T-helper 2 cell treated with Interferon-gamma antibody and Interleukin-4, amounts not matched to agents 5 μg/mL and 100 μg/mL, for 36 hours (primary cell): ENCODE measurements at regions not wholly inside any gene's neighbourhood (a gene's known extent, or its start where the extent isn't known, plus 50 kb on each side); places are given as distances from the start of the nearest gene placed in this dataset.
"Not testable (repeated sequence)": the region's sequence is repeated elsewhere in the genome, so short reads cannot be mapped to it uniquely, and the experiment has no call there.

Source experiments
- DNase-seq: peaks from one replicate; pipeline ENCODE4 v3.0.0; 2021; ENCODE audit warnings: low spot score
- H3K27ac Mint-ChIP-seq: one replicate; pipeline ENCODE4 v1.8.0; 2021; ENCODE audit warnings: mild to moderate bottlenecking, mixed read lengths
- H3K27me3 Mint-ChIP-seq: one replicate; pipeline ENCODE4 v1.8.0; 2021; ENCODE audit warnings: low read depth, mixed read lengths
- H3K36me3 Mint-ChIP-seq: one replicate; pipeline ENCODE4 v1.8.0; 2021; ENCODE audit warnings: low read depth, mixed read lengths
- H3K4me1 Mint-ChIP-seq: one replicate; pipeline ENCODE4 v1.8.0; 2021; ENCODE audit warnings: low read depth, mixed read lengths
- H3K4me3 Mint-ChIP-seq: one replicate; pipeline ENCODE4 v1.8.0; 2022; ENCODE audit warnings: mild to moderate bottlenecking, moderate library complexity, mixed read lengths
- H3K9me3 Mint-ChIP-seq: one replicate; pipeline ENCODE4 v1.8.0; 2021; ENCODE audit warnings: mixed read lengths

- no peak overlapping the region for H3K4me3 Mint-ChIP-seq
- H3K9me3 Mint-ChIP-seq: no peaks in the 10 kb centered on the region
- no peaks in the 10 kb centered on the region for H3K36me3 Mint-ChIP-seq
- H3K27ac Mint-ChIP-seq: no peak overlapping the region
- H3K4me1 Mint-ChIP-seq: no peaks in the 10 kb centered on the region
- no peak for DNase-seq
- H3K27me3 Mint-ChIP-seq: no peaks in the 10 kb centered on the region
These were observed 203.1 kb downstream of the FBXO8 start for GRCh38 chr4:174080361-174080760.

DNA sequence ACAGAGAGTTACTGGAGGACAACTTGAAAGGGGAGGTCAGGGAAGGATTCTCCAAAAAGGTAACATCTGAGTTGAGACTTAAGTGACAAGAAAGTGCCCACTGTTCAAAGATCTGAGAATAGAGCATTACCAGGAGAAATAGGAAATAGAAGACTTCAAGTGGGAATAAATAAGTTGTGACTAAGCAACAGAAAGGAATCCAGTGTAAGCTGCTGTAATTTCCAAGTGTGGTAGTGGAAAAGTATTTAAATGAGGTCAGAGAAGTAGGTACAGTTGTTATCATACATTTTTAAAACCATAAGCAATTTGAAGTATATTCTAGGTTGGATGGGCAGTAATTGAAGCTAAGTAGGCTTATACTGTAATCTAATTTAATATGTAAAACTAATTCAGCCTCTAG lies 211.9 kb downstream of the FBXO8 start:
- Mint-ChIP-seq H3K4me1 (no peaks in the 10 kb centered on the region), H3K27me3 (no peaks in the 10 kb centered on the region), H3K9me3 (no peaks in the 10 kb centered on the region), H3K36me3 (no peaks in the 10 kb centered on the region), H3K27ac (no peak overlapping the region), H3K4me3 (no peak overlapping the region)
- no peak for DNase-seq

DNA sequence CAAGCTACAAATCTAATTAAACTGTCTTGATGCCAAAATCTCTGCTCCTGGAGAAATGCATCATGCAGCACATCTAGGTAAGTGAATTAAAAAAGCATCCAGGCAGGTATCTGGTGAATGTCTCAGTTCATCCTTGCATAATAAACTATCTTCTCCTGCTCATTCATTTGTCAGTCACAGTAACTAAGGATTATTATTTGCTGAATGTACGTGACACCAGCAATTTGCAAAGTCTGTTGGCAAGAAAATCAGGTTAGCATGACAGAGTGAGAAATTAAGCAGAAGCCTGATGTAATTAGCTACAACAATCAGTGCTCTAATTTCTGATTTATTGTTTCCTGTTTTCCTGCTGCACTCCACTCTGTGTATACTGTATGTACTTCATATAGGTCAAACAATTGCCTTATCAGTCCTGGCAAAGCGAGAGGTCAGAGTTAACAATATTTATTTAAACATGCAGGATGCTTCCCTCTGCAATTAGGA lies 213.6 kb downstream of the FBXO8 start:
- no peak overlapping the region for H3K4me3 Mint-ChIP-seq
- no peaks in the 10 kb centered on the region for H3K9me3 Mint-ChIP-seq
- H3K4me1 Mint-ChIP-seq: no peaks in the 10 kb centered on the region
- no peak for DNase-seq
- H3K36me3 Mint-ChIP-seq: no peaks in the 10 kb centered on the region
- H3K27me3 Mint-ChIP-seq: no peaks in the 10 kb centered on the region
- H3K27ac Mint-ChIP-seq: no peak overlapping the region

DNA sequence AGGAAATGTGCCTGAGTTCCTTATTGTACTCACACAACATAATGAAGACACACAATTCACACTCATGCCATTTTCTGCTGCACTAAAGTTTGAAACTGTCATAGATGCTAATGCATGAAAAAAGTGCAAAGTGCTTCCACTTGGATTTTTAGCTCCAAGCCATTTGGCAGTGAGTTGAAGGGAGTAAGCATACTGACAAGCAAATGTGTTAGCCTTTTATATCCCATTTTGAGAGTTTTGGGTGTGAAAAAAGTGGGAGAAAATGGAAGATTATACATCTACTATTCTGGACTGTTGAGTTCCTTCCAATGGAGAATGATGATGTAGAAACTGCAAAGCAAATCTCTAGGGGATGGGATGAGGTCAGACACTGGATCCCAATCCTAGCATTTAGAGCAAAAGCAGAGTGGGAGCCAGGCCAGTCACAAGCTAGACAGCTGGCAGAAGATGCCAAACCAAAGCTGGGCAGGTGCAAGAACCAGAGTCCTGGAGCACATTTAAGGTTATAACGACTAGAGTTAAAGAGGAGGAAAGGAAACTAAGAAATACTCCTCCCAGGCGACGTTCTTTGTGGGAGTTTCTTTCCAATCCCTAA lies 216.8 kb downstream of the FBXO8 start:
- Mint-ChIP-seq H3K4me1 (no peaks in the 10 kb centered on the region), H3K9me3 (no peaks in the 10 kb centered on the region), H3K36me3 (no peaks in the 10 kb centered on the region), H3K27ac (no peak overlapping the region), H3K27me3 (no peaks in the 10 kb centered on the region), H3K4me3 (no peak overlapping the region)
- DNase-seq: no peak

- DNase-seq: no peak
- Mint-ChIP-seq H3K27me3 (no peaks in the 10 kb centered on the region), H3K27ac (no peak overlapping the region)
These were observed 220.6 kb downstream of the FBXO8 start for GRCh38 chr4:174062831-174063230.

GRCh38 chr4:174061026-174061425 lies 222.4 kb downstream of the FBXO8 start:
- no peak overlapping the region for H3K27ac Mint-ChIP-seq
- H3K9me3 Mint-ChIP-seq: no peaks in the 10 kb centered on the region
- no peak for DNase-seq
- no peaks in the 10 kb centered on the region for H3K27me3 Mint-ChIP-seq
- peaks cover 7% of the 10 kb centered on the region for H3K4me1 Mint-ChIP-seq
- H3K4me3 Mint-ChIP-seq: no peak overlapping the region
- no peaks in the 10 kb centered on the region for H3K36me3 Mint-ChIP-seq

More at GRCh38 chr4:174062831-174063230, 220.6 kb downstream of the FBXO8 start:
- H3K36me3 Mint-ChIP-seq: no peaks in the 10 kb centered on the region
- no peak overlapping the region for H3K4me3 Mint-ChIP-seq
- no peaks in the 10 kb centered on the region for H3K9me3 Mint-ChIP-seq
- peaks cover 4% of the 10 kb centered on the region for H3K4me1 Mint-ChIP-seq

DNA sequence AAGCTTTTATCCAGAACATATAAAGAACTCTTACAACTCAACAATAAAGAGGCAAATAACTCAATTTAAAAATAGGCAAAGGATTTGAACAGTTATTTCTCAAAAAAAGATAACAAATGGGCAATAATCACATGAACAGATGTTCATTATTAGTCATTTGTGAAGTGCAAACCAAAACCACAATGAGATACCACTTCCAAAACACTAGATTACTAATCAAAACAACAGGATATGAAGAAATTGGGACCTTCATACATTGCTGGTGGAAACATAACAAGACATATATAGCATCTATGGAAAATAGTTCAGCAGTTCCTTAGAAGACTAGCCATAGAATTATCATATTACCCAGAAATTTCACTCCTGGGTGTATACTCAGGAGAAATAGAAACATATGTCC lies 224.6 kb downstream of the FBXO8 start:
- no peak overlapping the region for H3K27ac Mint-ChIP-seq
- DNase-seq: no peak
- H3K36me3 Mint-ChIP-seq: no peaks in the 10 kb centered on the region
- H3K27me3 Mint-ChIP-seq: no peaks in the 10 kb centered on the region
- H3K9me3 Mint-ChIP-seq: no peaks in the 10 kb centered on the region
- H3K4me3 Mint-ChIP-seq: no peak overlapping the region
- peaks cover 7% of the 10 kb centered on the region for H3K4me1 Mint-ChIP-seq

GRCh38 chr4:174056959-174057358 lies 226.5 kb downstream of the FBXO8 start:
- no peaks in the 10 kb centered on the region for H3K27me3 Mint-ChIP-seq
- H3K4me3 Mint-ChIP-seq: no peak overlapping the region
- no peak for DNase-seq

GRCh38 chr4:174055344-174055743 lies 228.1 kb downstream of the FBXO8 start:
- Mint-ChIP-seq H3K36me3 (no peaks in the 10 kb centered on the region), H3K27ac (no peak overlapping the region), H3K4me1 (peaks cover 7% of the 10 kb centered on the region), H3K27me3 (no peaks in the 10 kb centered on the region), H3K4me3 (no peak overlapping the region), H3K9me3 (no peaks in the 10 kb centered on the region)
- DNase-seq: no peak

More at GRCh38 chr4:174056959-174057358, 226.5 kb downstream of the FBXO8 start:
- Mint-ChIP-seq H3K36me3 (no peaks in the 10 kb centered on the region), H3K27ac (no peak overlapping the region), H3K9me3 (no peaks in the 10 kb centered on the region), H3K4me1 (peaks cover 7% of the 10 kb centered on the region)

GRCh38 chr4:174053895-174054294 lies 229.6 kb downstream of the FBXO8 start:
- no peaks in the 10 kb centered on the region for H3K9me3 Mint-ChIP-seq
- H3K36me3 Mint-ChIP-seq: no peaks in the 10 kb centered on the region
- no peak for DNase-seq
- H3K4me1 Mint-ChIP-seq: peaks cover 7% of the 10 kb centered on the region
- no peak overlapping the region for H3K27ac Mint-ChIP-seq
- no peaks in the 10 kb centered on the region for H3K27me3 Mint-ChIP-seq
- no peak overlapping the region for H3K4me3 Mint-ChIP-seq

GRCh38 chr4:174047363-174047762 lies 236.1 kb downstream of the FBXO8 start:
- Mint-ChIP-seq H3K36me3 (no peaks in the 10 kb centered on the region), H3K4me1 (no peaks in the 10 kb centered on the region), H3K27ac (no peak overlapping the region), H3K9me3 (peaks cover 5% of the 10 kb centered on the region), H3K4me3 (no peak overlapping the region), H3K27me3 (no peaks in the 10 kb centered on the region)
- no peak for DNase-seq

GRCh38 chr4:174045829-174046228 lies 237.6 kb downstream of the FBXO8 start:
- H3K27ac Mint-ChIP-seq, H3K36me3 Mint-ChIP-seq, H3K4me1 Mint-ChIP-seq, H3K4me3 Mint-ChIP-seq, H3K9me3 Mint-ChIP-seq, H3K27me3 Mint-ChIP-seq, DNase-seq: not testable (repeated sequence)

GRCh38 chr4:174045381-174045780 lies 238.1 kb downstream of the FBXO8 start:
- no peaks in the 10 kb centered on the region for H3K27me3 Mint-ChIP-seq
- H3K9me3 Mint-ChIP-seq: peaks cover 5% of the 10 kb centered on the region
- DNase-seq: no peak
- H3K4me1 Mint-ChIP-seq: no peaks in the 10 kb centered on the region
- no peak overlapping the region for H3K4me3 Mint-ChIP-seq
- H3K36me3 Mint-ChIP-seq: no peaks in the 10 kb centered on the region
- H3K27ac Mint-ChIP-seq: no peak overlapping the region

DNA sequence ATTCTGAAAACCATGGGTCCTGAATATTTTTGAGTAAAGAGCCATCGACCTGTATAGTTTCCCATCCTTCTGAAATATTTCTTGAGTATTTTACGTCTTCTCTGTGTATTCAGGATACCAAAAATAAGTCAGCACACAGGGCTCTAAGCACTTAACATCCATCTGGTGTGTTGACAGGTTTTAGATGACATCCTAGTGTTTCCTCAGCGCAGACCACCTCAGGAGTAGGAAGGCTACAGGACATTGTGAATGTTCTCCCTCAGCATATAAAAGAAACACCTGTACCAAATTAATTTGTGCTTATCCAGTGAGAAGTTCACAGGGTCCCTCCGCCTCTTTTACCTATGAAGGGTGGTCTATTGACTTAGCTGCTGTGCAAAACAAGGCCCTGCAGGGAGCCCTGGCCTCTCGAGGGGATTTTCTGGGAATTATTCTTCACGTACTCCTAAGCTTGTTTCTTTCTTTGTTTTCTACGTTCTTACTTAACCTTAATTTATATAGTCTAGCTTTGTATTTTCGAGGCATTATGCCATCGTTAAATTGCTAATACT lies 241.8 kb downstream of the FBXO8 start:
- DNase-seq: no peak
- peaks cover 5% of the 10 kb centered on the region for H3K9me3 Mint-ChIP-seq
- no peak overlapping the region for H3K4me3 Mint-ChIP-seq
- H3K27me3 Mint-ChIP-seq: no peaks in the 10 kb centered on the region
- no peak overlapping the region for H3K27ac Mint-ChIP-seq
- H3K36me3 Mint-ChIP-seq: no peaks in the 10 kb centered on the region
- no peaks in the 10 kb centered on the region for H3K4me1 Mint-ChIP-seq

DNA sequence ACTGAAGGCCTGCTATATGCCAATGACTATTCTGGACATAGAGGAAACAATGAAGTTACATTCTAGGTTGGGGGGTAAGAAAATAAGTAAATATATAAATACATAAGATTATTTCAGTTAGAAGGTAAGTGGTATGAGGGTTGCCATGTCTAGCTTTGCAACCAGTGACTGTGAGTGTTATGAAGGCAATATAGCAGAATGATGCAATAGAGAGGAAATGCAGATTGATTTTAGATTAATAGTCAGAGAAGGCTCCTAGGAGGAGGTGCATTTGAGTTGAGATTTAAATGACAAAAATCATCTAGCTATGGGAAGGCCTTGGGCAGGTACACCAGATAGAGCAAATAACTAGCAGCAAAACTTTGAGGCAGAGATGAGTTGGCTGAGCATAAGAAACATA lies 243.2 kb downstream of the FBXO8 start:
- H3K27me3 Mint-ChIP-seq: no peaks in the 10 kb centered on the region
- no peak overlapping the region for H3K4me3 Mint-ChIP-seq
- peaks cover 2% of the 10 kb centered on the region for H3K9me3 Mint-ChIP-seq
- H3K4me1 Mint-ChIP-seq: no peaks in the 10 kb centered on the region
- no peak overlapping the region for H3K27ac Mint-ChIP-seq
- H3K36me3 Mint-ChIP-seq: no peaks in the 10 kb centered on the region
- DNase-seq: no peak
